ENCODE measurements at regions not wholly inside any gene's neighbourhood (a gene's known extent, or its start where the extent isn't known, plus 50 kb on each side); places are given as distances from the start of the nearest gene placed in this dataset.

GRCh38 chr18:44107187-44107586 is 573.5 kb upstream of the SETBP1 start:
- TF ChIP-seq PPARA (CRISPR knock-in tag; IDR thresholded peaks at IDR 0.05; ENCODE audit: borderline replicate concordance) (no peak), GLIS3 (CRISPR knock-in tag; IDR thresholded peaks at IDR 0.05) (no peak), ZNF70 (CRISPR knock-in tag; IDR thresholded peaks at IDR 0.05) (no peak), TOX (CRISPR knock-in tag; IDR thresholded peaks at IDR 0.05; ENCODE audit: borderline replicate concordance) (no peak)
- TF ChIP-seq, protein P1, sequence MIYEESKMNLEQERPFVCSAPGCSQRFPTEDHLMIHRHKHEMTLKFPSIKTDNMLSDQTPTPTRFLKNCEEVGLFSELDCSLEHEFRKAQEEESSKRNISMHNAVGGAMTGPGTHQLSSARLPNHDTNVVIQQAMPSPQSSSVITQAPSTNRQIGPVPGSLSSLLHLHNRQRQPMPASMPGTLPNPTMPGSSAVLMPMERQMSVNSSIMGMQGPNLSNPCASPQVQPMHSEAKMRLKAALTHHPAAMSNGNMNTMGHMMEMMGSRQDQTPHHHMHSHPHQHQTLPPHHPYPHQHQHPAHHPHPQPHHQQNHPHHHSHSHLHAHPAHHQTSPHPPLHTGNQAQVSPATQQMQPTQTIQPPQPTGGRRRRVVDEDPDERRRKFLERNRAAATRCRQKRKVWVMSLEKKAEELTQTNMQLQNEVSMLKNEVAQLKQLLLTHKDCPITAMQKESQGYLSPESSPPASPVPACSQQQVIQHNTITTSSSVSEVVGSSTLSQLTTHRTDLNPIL (CRISPR knock-in tag; IDR thresholded peaks at IDR 0.05; ENCODE audit: low read depth), result no peak

Measured in SK-N-SH treated with all-trans-retinoic acid at 6 μM for 48 hours (cell line).